HG02588 (cell line): ENCODE measurements at regions not wholly inside any gene's neighbourhood (a gene's known extent, or its start where the extent isn't known, plus 50 kb on each side); places are given as distances from the start of the nearest gene placed in this dataset.
"Not testable (repeated sequence)": the region's sequence is repeated elsewhere in the genome, so short reads cannot be mapped to it uniquely, and the experiment has no call there.

ENCODE experiments used
- ATAC-seq: cut with Tn5 transposase; IDR thresholded peaks from one replicate; pipeline ENCODE4 v1.9.1; 2021; ENCODE audit warnings: mild to moderate bottlenecking, moderate library complexity; ENCODE audit not compliant: unreplicated experiment

- ATAC-seq, result no peak
These were observed 889.9 kb upstream of the INTU start for GRCh38 chr4:126742885-126743284.

- no peak for ATAC-seq
These were observed 884.0 kb upstream of the INTU start for GRCh38 chr4:126748736-126749135.

GRCh38 chr4:126750723-126751122 is 882.0 kb upstream of the INTU start:
- no peak for ATAC-seq

- ATAC-seq, result no peak
These were observed 880.6 kb upstream of the INTU start for GRCh38 chr4:126752126-126752525.

GRCh38 chr4:126752702-126753101 is 880.1 kb upstream of the INTU start:
- no peak for ATAC-seq

- ATAC-seq, result no peak
These were observed 879.2 kb upstream of the INTU start for GRCh38 chr4:126753592-126753991.

- ATAC-seq, result no peak
These were observed 877.3 kb upstream of the INTU start for GRCh38 chr4:126755506-126755905.

GRCh38 chr4:126756050-126756829 is 876.5 kb upstream of the INTU start:
- no peak for ATAC-seq

GRCh38 chr4:126757219-126757618 is 875.5 kb upstream of the INTU start:
- no peak for ATAC-seq

- ATAC-seq, result no peak
These were observed 874.3 kb upstream of the INTU start for GRCh38 chr4:126758493-126758892.

GRCh38 chr4:126761947-126762662 is 870.7 kb upstream of the INTU start:
- no peak for ATAC-seq

- ATAC-seq, result no peak
These were observed 870.0 kb upstream of the INTU start for GRCh38 chr4:126762663-126763247.

- no peak for ATAC-seq
These were observed 866.5 kb upstream of the INTU start for GRCh38 chr4:126766241-126766640.

- no peak for ATAC-seq
These were observed 864.4 kb upstream of the INTU start for GRCh38 chr4:126768338-126768737.

- ATAC-seq, result not testable (repeated sequence)
These were observed 861.8 kb upstream of the INTU start for GRCh38 chr4:126770811-126771553.

GRCh38 chr4:126771618-126772017 is 861.1 kb upstream of the INTU start:
- not testable (repeated sequence) for ATAC-seq

- ATAC-seq, result no peak
These were observed 860.1 kb upstream of the INTU start for GRCh38 chr4:126772662-126773061.

- no peak for ATAC-seq
These were observed 857.2 kb upstream of the INTU start for GRCh38 chr4:126775485-126776106.

- no peak for ATAC-seq
These were observed 856.4 kb upstream of the INTU start for GRCh38 chr4:126776361-126776760.

- ATAC-seq, result no peak
These were observed 855.1 kb upstream of the INTU start for GRCh38 chr4:126777649-126778048.

GRCh38 chr4:126778348-126778747 is 854.4 kb upstream of the INTU start:
- no peak for ATAC-seq
